Calu3 (cell line): ENCODE measurements at regions not wholly inside any gene's neighbourhood (a gene's known extent, or its start where the extent isn't known, plus 50 kb on each side); places are given as distances from the start of the nearest gene placed in this dataset.

ENCODE experiments used
- BruUV-seq: library from RNA; stranded (reverse); fragments of 400-500 nt; replicated peaks from 2 replicates; lab custom pipeline; 2021; lab: Mats Ljungman, UMichigan
- CTCF ChIA-PET: fragments of 300-600 bp; sonication (Branson Sonifier 250); formaldehyde crosslinking; loops from one replicate; lab custom pipeline; 2022; ENCODE audit warnings: antibody characterized with exemption; lab: Charles Lee
- DNase-seq: peaks from one replicate; pipeline ENCODE4 v3.0.0; 2022
- H3K27ac Mint-ChIP-seq: one replicate; pipeline ENCODE4 v1.8.0; 2022; ENCODE audit warnings: mixed read lengths; ENCODE audit not compliant: unreplicated experiment
- H3K27me3 Mint-ChIP-seq: one replicate; pipeline ENCODE4 v1.8.0; 2022; ENCODE audit warnings: mixed read lengths; ENCODE audit not compliant: unreplicated experiment
- H3K36me3 Mint-ChIP-seq: one replicate; pipeline ENCODE4 v1.8.0; 2022; ENCODE audit warnings: mild to moderate bottlenecking, moderate library complexity, mixed read lengths; ENCODE audit not compliant: insufficient read depth, unreplicated experiment
- H3K4me1 Mint-ChIP-seq: one replicate; pipeline ENCODE4 v1.8.0; 2022; ENCODE audit warnings: mild to moderate bottlenecking, low read depth, mixed read lengths; ENCODE audit not compliant: unreplicated experiment
- H3K4me3 Mint-ChIP-seq: one replicate; pipeline ENCODE4 v1.8.0; 2022; ENCODE audit warnings: mild to moderate bottlenecking, low read depth, moderate library complexity, mixed read lengths; ENCODE audit not compliant: unreplicated experiment
- H3K9me3 Mint-ChIP-seq: one replicate; pipeline ENCODE4 v1.8.0; 2022; ENCODE audit warnings: low read depth, mixed read lengths; ENCODE audit not compliant: unreplicated experiment
- CTCF ChIP-seq: fragments of 200-600 bp; IDR thresholded peaks from one replicate; pipeline ENCODE4 v1.8.0; 2022; ENCODE audit warnings: antibody characterized with exemption; ENCODE audit not compliant: unreplicated experiment
- intact Hi-C: fragments of 100-400 bp; cut with micrococcal nuclease; formaldehyde crosslinking; loops from one replicate; pipeline ENCODE4 v1.10.0; 2022; ENCODE audit not compliant: unreplicated experiment

DNA sequence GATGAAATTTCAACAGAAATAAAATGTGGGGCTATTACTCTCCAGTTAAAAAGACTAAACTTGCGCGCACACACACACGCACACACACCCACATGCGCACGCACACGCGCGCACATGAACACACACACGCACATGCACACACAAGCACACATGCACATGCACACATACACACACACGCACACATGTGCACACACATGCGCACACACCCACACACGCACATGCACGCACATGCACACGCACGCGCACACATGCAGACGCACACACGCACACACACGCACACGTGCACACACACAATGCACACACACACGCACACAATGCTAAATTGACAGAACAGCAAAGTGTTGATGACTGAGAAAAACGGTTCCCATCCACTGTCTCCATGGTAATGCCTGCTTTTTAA, 754.1 kb downstream of the CBLN4 start:
- CTCF ChIA-PET, result no interaction called here

DNA sequence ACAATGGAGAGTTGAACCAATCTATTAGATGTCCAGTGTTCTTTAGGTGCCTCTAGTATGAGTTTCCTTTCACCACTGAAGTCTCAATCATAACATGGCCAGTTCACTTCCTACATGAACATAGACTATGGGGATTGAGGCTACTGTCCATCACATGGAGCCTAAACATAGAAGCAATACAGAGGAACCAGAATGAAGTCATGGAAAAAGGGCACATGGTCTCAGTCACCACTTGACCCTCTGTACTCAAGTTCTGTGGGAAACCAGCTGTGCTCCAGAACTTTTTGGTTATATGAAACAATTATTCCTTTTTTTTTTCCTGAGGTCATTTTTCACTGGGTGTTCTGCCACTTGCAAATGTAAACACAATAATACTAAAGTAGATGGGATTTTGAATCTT, 762.5 kb downstream of the CBLN4 start:
- CTCF ChIA-PET, result no interaction called here
- Mint-ChIP-seq H3K27me3 (no peaks in the 10 kb centered on the region), H3K4me1 (no peaks in the 10 kb centered on the region), H3K27ac (no peak overlapping the region), H3K36me3 (no peaks in the 10 kb centered on the region), H3K9me3 (peaks cover 18% of the 10 kb centered on the region), H3K4me3 (no peak overlapping the region)
- intact Hi-C loops, result no loop called here
- BruUV-seq, result no TSS peak
- no peak for DNase-seq
- no peak for TF ChIP-seq CTCF

More for the DNA sequence above, 754.1 kb downstream of the CBLN4 start:
- Mint-ChIP-seq H3K9me3 (peaks cover 11% of the 10 kb centered on the region), H3K36me3 (no peaks in the 10 kb centered on the region), H3K27me3 (no peaks in the 10 kb centered on the region), H3K27ac (no peak overlapping the region), H3K4me1 (no peaks in the 10 kb centered on the region), H3K4me3 (no peak overlapping the region)
- DNase-seq, result no peak
- TF ChIP-seq CTCF, result no peak
- no TSS peak for BruUV-seq
- intact Hi-C loops, result no loop called here

DNA sequence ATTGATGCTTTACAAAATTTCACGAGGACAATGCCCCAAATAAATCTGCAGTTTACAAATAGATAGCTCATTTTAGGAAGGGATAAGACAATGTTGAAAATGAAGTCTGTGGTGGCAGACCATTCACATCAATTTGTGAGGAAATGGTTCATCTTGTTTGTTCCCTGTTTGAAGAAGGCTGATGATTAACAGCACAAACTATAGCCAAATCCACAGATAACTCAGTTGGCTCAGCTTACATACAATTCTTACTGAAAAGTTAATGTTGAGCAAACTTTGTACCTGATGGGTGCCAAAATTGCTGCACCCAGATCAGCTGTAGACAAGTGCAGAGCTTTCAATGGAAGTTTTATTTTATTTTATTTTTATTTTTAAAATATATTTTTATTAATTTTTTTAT, 763.9 kb downstream of the DOK5 start:
- Mint-ChIP-seq H3K4me1 (no peaks in the 10 kb centered on the region), H3K36me3 (no peaks in the 10 kb centered on the region), H3K4me3 (no peak overlapping the region), H3K27me3 (no peaks in the 10 kb centered on the region), H3K27ac (no peak overlapping the region), H3K9me3 (peaks cover 12% of the 10 kb centered on the region)
- no peak for TF ChIP-seq CTCF
- DNase-seq, result no peak
- no TSS peak for BruUV-seq
- CTCF ChIA-PET, result interaction anchor here (0.6 kb wide), 1 partner anchor 21 kb away, joined by 3 read pairs; no protein-coding TSS in a partner anchor
- intact Hi-C loops, result no loop called here

GRCh38 chr20:55232647-55233046, 757.3 kb downstream of the DOK5 start:
- CTCF ChIA-PET, result no interaction called here
- Mint-ChIP-seq H3K36me3 (no peaks in the 10 kb centered on the region), H3K4me3 (no peak overlapping the region), H3K27ac (no peak overlapping the region), H3K9me3 (peaks cover 13% of the 10 kb centered on the region), H3K27me3 (no peaks in the 10 kb centered on the region), H3K4me1 (no peaks in the 10 kb centered on the region)
- DNase-seq, result no peak
- TF ChIP-seq CTCF, result no peak
- BruUV-seq, result no TSS peak
- intact Hi-C loops, result no loop called here
